Left ventricle myocardium inferior (tissue), 1 donor: ENCODE measurements at regions not wholly inside any gene's neighbourhood (a gene's known extent, or its start where the extent isn't known, plus 50 kb on each side); places are given as distances from the start of the nearest gene placed in this dataset.

Experiments used
- DNase-seq: peaks from one replicate; pipeline ENCODE4 v3.0.0-alpha.2; 2020
- H3K27ac ChIP-seq: fragments of 200-600 bp; replicated peaks from 2 replicates; pipeline ENCODE4 v1.8.0; 2021
- H3K27me3 ChIP-seq: fragments of 200-600 bp; 2 replicates; pipeline ENCODE4 v1.8.0; 2021; ENCODE audit warnings: low read depth
- H3K36me3 ChIP-seq: fragments of 200-600 bp; 2 replicates; pipeline ENCODE4 v1.8.0; 2021
- H3K4me1 ChIP-seq: fragments of 200-600 bp; 2 replicates; pipeline ENCODE4 v1.8.0; 2021
- H3K4me3 ChIP-seq: fragments of 200-600 bp; 2 replicates; pipeline ENCODE4 v1.8.0; 2021; ENCODE audit warnings: mild to moderate bottlenecking, moderate library complexity
- H3K9me3 ChIP-seq: fragments of 200-600 bp; replicated peaks from 2 replicates; pipeline ENCODE4 v1.8.0; 2021
- intact Hi-C: fragments of 100-400 bp; cut with micrococcal nuclease; formaldehyde crosslinking; loops from one replicate; pipeline ENCODE4 v1.11.0; 2022
- TF ChIP-seq, protein P1 (sequence below): fragments of 200-600 bp; IDR thresholded peaks from 2 replicates; pipeline ENCODE4 v1.8.0; 2021; ENCODE audit warnings: antibody characterized with exemption, mild to moderate bottlenecking, borderline replicate concordance
- donor health status: DM: no; HTN: yes; CAD: no; lungs with severe emphysema.

DNA sequence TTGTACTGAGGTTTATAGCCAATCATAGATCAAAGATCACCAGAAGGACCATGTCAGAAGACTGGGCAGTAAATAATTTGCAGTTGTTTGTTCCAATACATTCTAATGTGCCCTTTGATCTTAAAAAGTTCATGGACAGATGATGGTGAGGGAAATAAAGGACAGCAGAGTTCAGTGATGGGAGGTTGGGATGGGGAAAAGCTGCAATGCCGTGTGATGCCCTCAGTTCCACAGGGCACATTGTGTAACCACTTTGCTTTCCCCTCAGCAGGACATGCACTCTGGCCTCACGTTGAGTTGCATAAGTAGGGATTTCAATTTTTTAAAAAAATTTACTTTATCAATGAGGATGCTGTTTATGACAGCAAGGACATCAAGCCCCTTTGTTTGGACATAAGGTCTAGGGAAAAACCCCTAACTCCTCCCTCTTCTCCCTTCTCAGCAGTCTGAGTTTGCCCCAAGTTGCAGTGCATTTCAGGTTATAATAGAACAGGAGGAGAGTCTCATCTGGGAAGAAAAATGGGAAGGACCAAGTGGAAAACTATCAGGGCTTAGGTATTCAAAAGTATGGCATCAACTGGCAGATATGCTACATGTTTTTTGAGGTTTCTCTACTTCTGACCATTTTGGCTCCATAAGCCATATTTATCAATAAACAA is 83.1 kb upstream of the TMED7 start:
- no peaks in the 10 kb centered on the region for H3K36me3 ChIP-seq

DNA sequence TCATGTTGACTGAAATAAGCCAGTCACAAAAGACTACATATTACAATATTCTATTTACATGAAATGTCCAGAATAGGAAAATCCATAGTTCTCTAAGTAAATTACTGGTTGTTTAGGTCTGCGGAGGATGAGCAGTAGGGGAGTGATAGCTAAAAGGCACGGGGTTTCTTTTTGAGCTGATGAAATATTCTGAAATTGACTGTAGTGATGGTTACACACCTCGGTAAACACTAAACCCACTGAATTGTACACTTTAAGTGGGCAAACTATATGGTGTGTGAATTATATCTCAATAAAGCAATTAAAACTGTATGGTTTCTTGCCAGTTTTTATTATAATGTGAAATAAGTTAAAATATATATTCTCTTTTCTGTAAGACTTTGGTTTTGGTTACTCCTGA is 77.7 kb upstream of the TMED7 start:
- H3K27me3 ChIP-seq: no peaks in the 10 kb centered on the region
- intact Hi-C loops: no loop called here
- no peak overlapping the region for H3K4me3 ChIP-seq
- TF ChIP-seq, protein P1, sequence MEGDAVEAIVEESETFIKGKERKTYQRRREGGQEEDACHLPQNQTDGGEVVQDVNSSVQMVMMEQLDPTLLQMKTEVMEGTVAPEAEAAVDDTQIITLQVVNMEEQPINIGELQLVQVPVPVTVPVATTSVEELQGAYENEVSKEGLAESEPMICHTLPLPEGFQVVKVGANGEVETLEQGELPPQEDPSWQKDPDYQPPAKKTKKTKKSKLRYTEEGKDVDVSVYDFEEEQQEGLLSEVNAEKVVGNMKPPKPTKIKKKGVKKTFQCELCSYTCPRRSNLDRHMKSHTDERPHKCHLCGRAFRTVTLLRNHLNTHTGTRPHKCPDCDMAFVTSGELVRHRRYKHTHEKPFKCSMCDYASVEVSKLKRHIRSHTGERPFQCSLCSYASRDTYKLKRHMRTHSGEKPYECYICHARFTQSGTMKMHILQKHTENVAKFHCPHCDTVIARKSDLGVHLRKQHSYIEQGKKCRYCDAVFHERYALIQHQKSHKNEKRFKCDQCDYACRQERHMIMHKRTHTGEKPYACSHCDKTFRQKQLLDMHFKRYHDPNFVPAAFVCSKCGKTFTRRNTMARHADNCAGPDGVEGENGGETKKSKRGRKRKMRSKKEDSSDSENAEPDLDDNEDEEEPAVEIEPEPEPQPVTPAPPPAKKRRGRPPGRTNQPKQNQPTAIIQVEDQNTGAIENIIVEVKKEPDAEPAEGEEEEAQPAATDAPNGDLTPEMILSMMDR: no peak
- H3K9me3 ChIP-seq: no peaks in the 10 kb centered on the region
- no peaks in the 10 kb centered on the region for H3K36me3 ChIP-seq
- no peak overlapping the region for H3K27ac ChIP-seq
- H3K4me1 ChIP-seq: no peaks in the 10 kb centered on the region
- no peak for DNase-seq

More for the DNA sequence above, 83.1 kb upstream of the TMED7 start:
- Histone ChIP-seq H3K27ac (no peak overlapping the region), H3K9me3 (peaks cover 7% of the 10 kb centered on the region), H3K4me3 (no peak overlapping the region), H3K27me3 (no peaks in the 10 kb centered on the region), H3K4me1 (no peaks in the 10 kb centered on the region)
- DNase-seq: no peak
- intact Hi-C loops: no loop called here
- TF ChIP-seq, protein P1: no peak

DNA sequence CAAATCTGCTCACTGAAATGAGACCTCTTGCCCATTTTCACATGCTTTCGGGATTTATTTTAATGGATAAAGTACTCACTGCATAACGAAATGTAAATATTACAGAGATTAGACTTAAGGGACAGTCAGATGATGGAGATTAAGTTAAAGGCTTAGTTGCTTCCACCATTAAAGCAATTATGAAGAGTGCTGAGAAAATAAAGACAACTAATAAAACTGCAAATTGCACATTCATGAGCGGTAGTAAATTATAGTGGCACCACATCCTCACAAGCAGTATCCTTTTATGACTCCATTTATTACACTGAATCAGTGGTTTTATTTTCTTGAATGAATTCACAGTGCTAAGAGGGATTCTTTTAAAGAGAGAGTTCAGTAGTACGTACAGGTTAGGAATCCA is 76.2 kb upstream of the TMED7 start:
- H3K4me1 ChIP-seq: no peaks in the 10 kb centered on the region
- DNase-seq: no peak
- H3K4me3 ChIP-seq: no peak overlapping the region
- no peaks in the 10 kb centered on the region for H3K27me3 ChIP-seq
- intact Hi-C loops: no loop called here
- TF ChIP-seq, protein P1: no peak
- no peaks in the 10 kb centered on the region for H3K9me3 ChIP-seq
- H3K36me3 ChIP-seq: no peaks in the 10 kb centered on the region
- no peak overlapping the region for H3K27ac ChIP-seq

DNA sequence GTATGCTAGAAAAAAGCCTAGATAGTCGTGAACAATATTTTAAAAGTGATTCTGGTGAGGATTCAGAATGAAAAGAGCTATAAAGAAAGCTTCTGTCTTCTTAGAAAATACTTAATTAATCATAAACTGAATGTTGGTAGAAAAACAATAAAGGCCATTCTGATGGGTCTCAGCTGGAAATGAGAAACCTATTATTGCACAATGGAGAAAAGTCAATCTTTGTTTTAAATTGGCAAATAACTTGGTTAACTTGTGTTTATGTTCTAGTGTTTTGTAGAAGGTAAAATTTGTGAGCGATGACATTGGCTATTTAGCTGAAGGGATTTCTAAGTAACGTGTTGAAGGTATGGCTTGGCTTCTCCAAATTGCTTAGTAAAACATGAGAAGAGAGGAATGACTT is 74.1 kb upstream of the TMED7 start:
- TF ChIP-seq, protein P1: no peak
- Histone ChIP-seq H3K9me3 (no peaks in the 10 kb centered on the region), H3K27ac (no peak overlapping the region), H3K36me3 (no peaks in the 10 kb centered on the region), H3K4me1 (no peaks in the 10 kb centered on the region), H3K4me3 (no peak overlapping the region), H3K27me3 (no peaks in the 10 kb centered on the region)
- intact Hi-C loops: no loop called here
- DNase-seq: no peak

DNA sequence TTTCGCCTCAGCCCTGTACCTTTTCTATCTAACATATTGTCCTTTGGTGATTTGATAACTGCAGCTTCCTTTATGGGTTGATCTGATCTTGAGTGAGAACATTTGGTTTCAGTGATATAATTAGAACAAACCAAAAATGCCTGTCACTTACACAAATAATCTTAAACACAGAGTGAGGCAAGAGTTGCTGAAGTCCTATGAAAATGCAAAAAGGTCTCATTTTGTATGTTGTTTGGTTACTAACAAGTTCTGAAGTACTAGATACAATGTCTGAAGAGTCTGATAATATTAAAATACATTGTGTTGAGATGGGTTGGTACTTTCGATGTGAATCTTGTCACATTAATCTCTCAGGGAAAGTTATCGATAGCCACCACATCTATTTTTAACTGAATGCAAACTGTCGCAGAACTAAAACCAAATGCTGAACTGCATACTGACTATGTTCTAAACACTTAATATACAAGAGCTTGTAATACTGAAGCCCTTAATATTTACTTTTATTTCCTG is 70.4 kb upstream of the TMED7 start:
- TF ChIP-seq, protein P1: no peak
- Histone ChIP-seq H3K36me3 (no peaks in the 10 kb centered on the region), H3K9me3 (no peaks in the 10 kb centered on the region), H3K4me1 (no peaks in the 10 kb centered on the region), H3K4me3 (no peak overlapping the region), H3K27me3 (no peaks in the 10 kb centered on the region), H3K27ac (no peak overlapping the region)
- DNase-seq: no peak
- intact Hi-C loops: no loop called here
